Esophagus squamous epithelium (tissue), 5 donors: ENCODE measurements at regions not wholly inside any gene's neighbourhood (a gene's known extent, or its start where the extent isn't known, plus 50 kb on each side); places are given as distances from the start of the nearest gene placed in this dataset.

Experiments used
- DNase-seq: peaks from one replicate; lab custom pipeline; 2025; lab: John Stamatoyannopoulos, UW
- H3K27ac ChIP-seq, 4 donors: fragments of 200-600 bp; sonication (generic); one replicate each; pipeline ENCODE4 v1.5.1; 2016 to 2019; ENCODE audit warnings: mild to moderate bottlenecking in 1 of 4
- H3K27me3 ChIP-seq, 4 donors: fragments of 200-600 bp; sonication (generic); 1 replicate in 3 of 4; 2 replicates in 1 of 4; pipeline versions ENCODE4 v1.5.1 to v1.6.0; 2017 to 2021; ENCODE audit warnings: antibody characterized with exemption in 1 of 4
- H3K36me3 ChIP-seq, 3 donors: fragments of 200-600 bp; sonication (generic); one replicate each; pipeline ENCODE4 v1.5.1; 2016 to 2019
- H3K4me1 ChIP-seq, 3 donors: fragments of 200-600 bp; sonication (generic); one replicate each; pipeline ENCODE4 v1.5.1; 2017 to 2019
- H3K4me3 ChIP-seq, 4 donors: fragments of 200-600 bp; sonication (generic); 1 replicate in 3 of 4; 2 replicates in 1 of 4; pipeline ENCODE4 v1.5.1; 2016 to 2019; ENCODE audit warnings: mild to moderate bottlenecking in 2 of 4, moderate library complexity in 1 of 4
- H3K9me3 ChIP-seq, 3 donors: fragments of 200-600 bp; sonication (generic); one replicate each; pipeline ENCODE4 v1.5.1; 2016 to 2019
- CTCF ChIP-seq, 6 experiments: fragments of 450-650 bp in 4 of 6; fragments of 200-600 bp in 2 of 6; sonication (generic) in 2 of 6; IDR thresholded peaks; one replicate each; pipeline ENCODE4 v1.5.1; 2016 to 2019; ENCODE audit warnings: antibody characterized with exemption in 6 of 6, mild to moderate bottlenecking in 4 of 6, moderate library complexity in 4 of 6
- POLR2A ChIP-seq, 4 donors: fragments of 450-650 bp; IDR thresholded peaks; one replicate each; pipeline ENCODE4 v1.6.1; 2017; ENCODE audit warnings: antibody characterized with exemption in 4 of 4, mild to moderate bottlenecking in 4 of 4, moderate library complexity in 3 of 4
- WGBS, 2 donors: methylation state at CpG; one replicate each; pipeline ENCODE4 v1.1.5; 2018; 5-methylcytosine and 5-hydroxymethylcytosine counted together
- intact Hi-C: fragments of 100-400 bp; cut with DNase I; formaldehyde crosslinking; loops from one replicate; pipeline ENCODE4 v1.15.0; 2022
- donor health status: DM: yes; HTN: yes; CAD: no.

- Histone ChIP-seq H3K27ac (no peak overlapping the region), H3K27me3 (no peaks in the 10 kb centered on the region), H3K9me3 (no peaks in the 10 kb centered on the region), H3K36me3 (no peaks in the 10 kb centered on the region), H3K4me3 (no peak overlapping the region), H3K4me1 (no peaks in the 10 kb centered on the region)
- intact Hi-C loops = no loop called here
- WGBS, 2 donors = 68 to 84% methylated on average over 1 of the region's 1 CpG
- DNase-seq = no peak
- TF ChIP-seq POLR2A (IDR thresholded peaks at IDR 0.05) (no peak), CTCF (IDR thresholded peaks at IDR 0.05) (no peak)
Observed at GRCh38 chr6:100188754-100189153, 194.7 kb upstream of the MCHR2 start.

- intact Hi-C loops = no loop called here
- 69 to 77% methylated on average over 5 of the region's 5 CpGs for WGBS, 2 donors
- no peak overlapping the region for H3K27ac ChIP-seq
- H3K36me3 ChIP-seq = no peaks in the 10 kb centered on the region
- no peaks in the 10 kb centered on the region for H3K9me3 ChIP-seq
- TF ChIP-seq POLR2A (IDR thresholded peaks at IDR 0.05) (no peak), CTCF (IDR thresholded peaks at IDR 0.05) (no peak)
- H3K4me1 ChIP-seq = no peaks in the 10 kb centered on the region
- DNase-seq = no peak
- H3K27me3 ChIP-seq = no peaks in the 10 kb centered on the region
- H3K4me3 ChIP-seq = no peak overlapping the region
Observed at GRCh38 chr6:100186552-100186951, 192.5 kb upstream of the MCHR2 start.

- TF ChIP-seq CTCF (IDR thresholded peaks at IDR 0.05) (no peak), POLR2A (IDR thresholded peaks at IDR 0.05) (no peak)
- Histone ChIP-seq H3K9me3 (no peaks in the 10 kb centered on the region), H3K36me3 (no peaks in the 10 kb centered on the region), H3K4me3 (no peak overlapping the region), H3K27ac (no peak overlapping the region), H3K27me3 (no peaks in the 10 kb centered on the region), H3K4me1 (no peaks in the 10 kb centered on the region)
- intact Hi-C loops = no loop called here
- DNase-seq = no peak
- WGBS, 2 donors = 59 to 64% methylated on average over 3 of the region's 3 CpGs
Observed at GRCh38 chr6:100185615-100186014, 191.6 kb upstream of the MCHR2 start.

GRCh38 chr6:100184473-100184872, 190.4 kb upstream of the MCHR2 start:
- intact Hi-C loops = no loop called here
- Histone ChIP-seq H3K9me3 (no peaks in the 10 kb centered on the region), H3K36me3 (no peaks in the 10 kb centered on the region), H3K27me3 (no peaks in the 10 kb centered on the region), H3K4me3 (no peak overlapping the region), H3K4me1 (no peaks in the 10 kb centered on the region), H3K27ac (no peak overlapping the region)
- no peak for TF ChIP-seq CTCF (IDR thresholded peaks at IDR 0.05)
- no peak for TF ChIP-seq POLR2A (IDR thresholded peaks at IDR 0.05)
- no peak for DNase-seq
- 73 to 81% methylated on average over 3 of the region's 3 CpGs for WGBS, 2 donors

- no peak for DNase-seq
- Histone ChIP-seq H3K4me3 (no peak overlapping the region), H3K9me3 (no peaks in the 10 kb centered on the region), H3K4me1 (no peaks in the 10 kb centered on the region), H3K27ac (no peak overlapping the region), H3K27me3 (no peaks in the 10 kb centered on the region), H3K36me3 (no peaks in the 10 kb centered on the region)
- intact Hi-C loops = no loop called here
- TF ChIP-seq POLR2A (IDR thresholded peaks at IDR 0.05) (no peak), CTCF (IDR thresholded peaks at IDR 0.05) (no peak)
- WGBS, 2 donors = 0% methylated on average over 1 of the region's 1 CpG; no CpG with 5 or more reads in 1 of the 2 donors
Observed at GRCh38 chr6:100182313-100182712, 188.3 kb upstream of the MCHR2 start.
